Chondrocyte (in vitro differentiated cells): ENCODE measurements at regions not wholly inside any gene's neighbourhood (a gene's known extent, or its start where the extent isn't known, plus 50 kb on each side); places are given as distances from the start of the nearest gene placed in this dataset.

ENCODE experiments used
- DNase-seq: peaks from one replicate; pipeline ENCODE4 v3.0.0; 2021; ENCODE audit warnings: mixed read lengths, low spot score
- H3K27ac Mint-ChIP-seq: one replicate; pipeline ENCODE4 v1.8.0; 2021; ENCODE audit warnings: mild to moderate bottlenecking, moderate library complexity, mixed read lengths; ENCODE audit not compliant: unreplicated experiment
- H3K27me3 Mint-ChIP-seq: 2 replicates; pipeline ENCODE4 v1.8.0; 2021; ENCODE audit warnings: low read depth, mixed read lengths
- H3K36me3 Mint-ChIP-seq: 2 replicates; pipeline ENCODE4 v1.8.0; 2021; ENCODE audit warnings: low read depth, mixed read lengths
- H3K4me1 Mint-ChIP-seq: 2 replicates; pipeline ENCODE4 v1.8.0; 2021; ENCODE audit warnings: low read depth, mild to moderate bottlenecking, mixed read lengths
- H3K4me3 Mint-ChIP-seq: one replicate; pipeline ENCODE4 v1.8.0; 2021; ENCODE audit warnings: mild to moderate bottlenecking, moderate library complexity, mixed read lengths; ENCODE audit not compliant: unreplicated experiment
- H3K9me3 Mint-ChIP-seq: 2 replicates; pipeline ENCODE4 v1.8.0; 2021; ENCODE audit warnings: low read depth, mixed read lengths
- TF ChIP-seq, protein P1 (sequence below): fragments of 200-600 bp; sonication (generic); IDR thresholded peaks from 2 replicates; pipeline ENCODE4 v1.5.0; 2021; ENCODE audit warnings: antibody characterized with exemption, mild to moderate bottlenecking, moderate library complexity

DNA sequence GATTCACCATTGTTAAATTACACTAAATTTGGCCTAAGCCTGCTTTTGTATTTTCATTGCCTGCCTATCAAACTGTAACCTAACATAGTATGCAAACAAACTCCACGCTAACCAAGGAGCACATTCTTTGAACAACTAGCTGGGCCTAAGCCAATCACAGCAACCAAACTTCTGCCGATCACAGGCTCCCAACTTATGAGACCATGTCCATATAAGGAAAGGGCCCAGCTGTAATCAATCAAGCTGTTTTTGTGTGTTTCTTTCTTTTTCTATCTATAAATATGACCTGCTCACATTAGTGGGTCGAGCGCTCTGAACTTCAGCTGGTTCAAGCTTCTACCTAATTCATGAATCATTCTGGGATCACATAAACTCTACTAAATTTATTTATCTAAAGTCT, 473.6 kb downstream of the SI start:
- TF ChIP-seq, protein P1, sequence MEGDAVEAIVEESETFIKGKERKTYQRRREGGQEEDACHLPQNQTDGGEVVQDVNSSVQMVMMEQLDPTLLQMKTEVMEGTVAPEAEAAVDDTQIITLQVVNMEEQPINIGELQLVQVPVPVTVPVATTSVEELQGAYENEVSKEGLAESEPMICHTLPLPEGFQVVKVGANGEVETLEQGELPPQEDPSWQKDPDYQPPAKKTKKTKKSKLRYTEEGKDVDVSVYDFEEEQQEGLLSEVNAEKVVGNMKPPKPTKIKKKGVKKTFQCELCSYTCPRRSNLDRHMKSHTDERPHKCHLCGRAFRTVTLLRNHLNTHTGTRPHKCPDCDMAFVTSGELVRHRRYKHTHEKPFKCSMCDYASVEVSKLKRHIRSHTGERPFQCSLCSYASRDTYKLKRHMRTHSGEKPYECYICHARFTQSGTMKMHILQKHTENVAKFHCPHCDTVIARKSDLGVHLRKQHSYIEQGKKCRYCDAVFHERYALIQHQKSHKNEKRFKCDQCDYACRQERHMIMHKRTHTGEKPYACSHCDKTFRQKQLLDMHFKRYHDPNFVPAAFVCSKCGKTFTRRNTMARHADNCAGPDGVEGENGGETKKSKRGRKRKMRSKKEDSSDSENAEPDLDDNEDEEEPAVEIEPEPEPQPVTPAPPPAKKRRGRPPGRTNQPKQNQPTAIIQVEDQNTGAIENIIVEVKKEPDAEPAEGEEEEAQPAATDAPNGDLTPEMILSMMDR: no peak
- DNase-seq: no peak
- H3K27me3 Mint-ChIP-seq: no peaks in the 10 kb centered on the region
- no peaks in the 10 kb centered on the region for H3K4me1 Mint-ChIP-seq
- no peak overlapping the region for H3K27ac Mint-ChIP-seq
- no peak overlapping the region for H3K4me3 Mint-ChIP-seq
- H3K9me3 Mint-ChIP-seq: peaks cover 3% of the 10 kb centered on the region
- H3K36me3 Mint-ChIP-seq: no peaks in the 10 kb centered on the region

DNA sequence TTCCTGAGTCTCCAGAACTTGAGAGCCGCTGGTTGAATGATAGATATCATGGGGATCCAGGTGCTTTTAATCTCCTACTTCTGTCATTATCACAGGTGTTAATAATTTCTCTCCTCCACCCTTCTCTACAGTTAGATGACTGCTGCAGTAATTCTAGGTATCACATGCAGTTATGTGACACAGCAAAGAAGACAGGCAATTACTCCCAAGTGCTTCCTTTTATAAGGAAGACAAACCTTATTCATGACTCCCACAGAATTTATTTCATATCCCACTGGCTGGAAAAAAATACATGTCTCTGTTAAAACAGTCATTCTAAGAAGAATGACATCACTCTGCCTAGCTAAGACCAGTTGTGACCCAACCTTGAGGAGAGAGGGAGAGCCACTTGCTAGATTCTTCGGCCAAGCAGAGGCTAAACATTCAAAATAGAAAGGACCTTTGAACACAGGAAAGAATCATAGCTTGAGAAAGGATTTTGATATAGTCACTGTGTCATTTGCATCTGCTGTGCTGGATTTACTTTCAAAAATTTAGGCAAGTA, 500.6 kb downstream of the SI start:
- Mint-ChIP-seq H3K36me3 (no peaks in the 10 kb centered on the region), H3K27me3 (peaks cover 2% of the 10 kb centered on the region), H3K4me1 (no peaks in the 10 kb centered on the region), H3K4me3 (no peak overlapping the region), H3K27ac (no peak overlapping the region), H3K9me3 (no peaks in the 10 kb centered on the region)
- TF ChIP-seq, protein P1: no peak
- DNase-seq: no peak

DNA sequence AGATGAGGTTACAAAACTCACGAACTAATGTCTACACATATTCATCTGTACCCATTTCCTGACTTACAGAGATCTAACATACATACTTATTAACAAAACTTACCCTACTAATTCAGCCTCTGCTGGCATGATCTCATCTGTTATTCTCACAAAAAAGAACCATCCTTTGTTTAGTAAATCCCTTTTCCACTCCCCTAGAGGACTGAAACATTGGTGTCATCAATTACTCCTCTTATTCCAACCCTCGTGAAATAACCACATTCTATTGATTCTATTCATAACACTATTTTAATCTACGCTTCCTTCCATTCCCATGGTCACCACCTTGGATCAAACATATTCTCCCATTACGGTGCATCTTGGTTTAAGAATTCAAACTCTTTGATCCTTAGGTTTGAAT, 505.9 kb downstream of the SI start:
- H3K4me1 Mint-ChIP-seq: no peaks in the 10 kb centered on the region
- DNase-seq: no peak
- H3K4me3 Mint-ChIP-seq: no peak overlapping the region
- no peaks in the 10 kb centered on the region for H3K36me3 Mint-ChIP-seq
- H3K27me3 Mint-ChIP-seq: peaks cover 3% of the 10 kb centered on the region
- no peaks in the 10 kb centered on the region for H3K9me3 Mint-ChIP-seq
- TF ChIP-seq, protein P1: no peak
- no peak overlapping the region for H3K27ac Mint-ChIP-seq

DNA sequence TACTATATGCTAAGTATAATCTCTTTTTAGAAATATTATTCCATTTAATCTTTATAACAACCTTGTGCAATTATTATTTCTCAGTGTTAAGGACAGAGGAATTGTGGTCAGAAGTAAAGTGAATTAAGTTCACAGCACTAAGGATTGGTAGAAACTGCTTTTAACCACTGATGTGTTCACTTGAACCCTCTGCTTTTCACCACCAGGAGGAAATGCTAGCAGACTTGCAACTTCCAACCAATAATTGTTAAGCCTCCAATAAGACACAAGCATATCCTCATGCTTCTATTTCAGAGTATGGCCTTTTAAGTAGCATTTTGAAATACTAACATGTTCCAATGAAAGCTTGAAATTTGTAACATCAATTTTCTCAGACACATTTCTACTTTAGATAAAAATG, 527.4 kb downstream of the SI start:
- no peaks in the 10 kb centered on the region for H3K4me1 Mint-ChIP-seq
- TF ChIP-seq, protein P1: no peak
- H3K9me3 Mint-ChIP-seq: no peaks in the 10 kb centered on the region
- H3K36me3 Mint-ChIP-seq: no peaks in the 10 kb centered on the region
- DNase-seq: no peak
- H3K27ac Mint-ChIP-seq: no peak overlapping the region
- H3K4me3 Mint-ChIP-seq: no peak overlapping the region
- H3K27me3 Mint-ChIP-seq: peaks cover 8% of the 10 kb centered on the region

DNA sequence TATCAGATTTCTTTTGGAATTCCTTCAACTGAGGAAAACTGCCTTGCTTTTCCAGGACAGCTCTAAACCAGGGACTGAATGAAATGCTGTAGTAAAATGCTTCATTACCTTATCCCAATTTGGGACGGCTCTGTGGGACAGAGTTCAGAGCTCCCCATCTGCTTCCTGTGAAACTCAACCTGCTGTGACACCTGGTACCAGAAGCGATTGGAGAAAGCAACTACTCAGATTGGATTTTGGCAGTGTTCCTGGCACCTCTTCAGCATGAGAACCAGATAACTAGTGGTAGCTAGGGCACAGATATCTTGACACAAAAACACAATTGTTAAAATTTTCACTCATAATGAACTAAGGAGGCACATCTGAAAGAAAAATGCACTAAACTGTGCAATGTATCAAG, 539.1 kb downstream of the SI start:
- Mint-ChIP-seq H3K9me3 (no peaks in the 10 kb centered on the region), H3K27ac (no peak overlapping the region), H3K4me1 (no peaks in the 10 kb centered on the region), H3K36me3 (no peaks in the 10 kb centered on the region), H3K4me3 (no peak overlapping the region), H3K27me3 (no peaks in the 10 kb centered on the region)
- DNase-seq: no peak
- TF ChIP-seq, protein P1: no peak
